Astrocyte of the spinal cord (primary cell): ENCODE measurements at regions not wholly inside any gene's neighbourhood (a gene's known extent, or its start where the extent isn't known, plus 50 kb on each side); places are given as distances from the start of the nearest gene placed in this dataset.

Experiments used
- DNase-seq: peaks from one replicate; pipeline ENCODE4 v3.0.0; 2011; ENCODE audit warnings: low read depth, low spot score
- H3K4me3 ChIP-seq: 2 replicates; pipeline ENCODE4 v1.5.1; 2011; ENCODE audit warnings: low read depth, mild to moderate bottlenecking, low read length, moderate library complexity
- CTCF ChIP-seq: IDR thresholded peaks from 2 replicates; pipeline ENCODE4 v1.5.1; 2012; ENCODE audit warnings: low read depth, mild to moderate bottlenecking, low read length, inconsistent platforms
- in situ Hi-C: cut with HindIII; loops from 2 replicates; pipeline ENCODE4 v1.10.0; 2017; ENCODE audit warnings: low sequenced_read_pairs

- in situ Hi-C loops, result no loop called here
- no peak for TF ChIP-seq CTCF
- no peak overlapping the region for H3K4me3 ChIP-seq
- no peak for DNase-seq
These were observed 167.0 kb downstream of the GATA3 start for GRCh38 chr10:8221451-8221850.

GRCh38 chr10:8224591-8224990, 170.1 kb downstream of the GATA3 start:
- no peak for TF ChIP-seq CTCF
- no peak for DNase-seq
- H3K4me3 ChIP-seq, result no peak overlapping the region
- in situ Hi-C loops, result no loop called here

GRCh38 chr10:8225187-8225586, 170.7 kb downstream of the GATA3 start:
- H3K4me3 ChIP-seq, result no peak overlapping the region
- TF ChIP-seq CTCF, result no peak
- no peak for DNase-seq
- in situ Hi-C loops, result no loop called here

GRCh38 chr10:8227246-8227645, 172.8 kb downstream of the GATA3 start:
- TF ChIP-seq CTCF, result no peak
- in situ Hi-C loops, result no loop called here
- no peak for DNase-seq
- no peak overlapping the region for H3K4me3 ChIP-seq

GRCh38 chr10:8229153-8229552, 174.7 kb downstream of the GATA3 start:
- DNase-seq, result no peak
- no peak for TF ChIP-seq CTCF
- no peak overlapping the region for H3K4me3 ChIP-seq
- in situ Hi-C loops, result no loop called here

- no peak overlapping the region for H3K4me3 ChIP-seq
- no peak for TF ChIP-seq CTCF
- no peak for DNase-seq
- in situ Hi-C loops, result no loop called here
These were observed 176.4 kb downstream of the GATA3 start for GRCh38 chr10:8230902-8231301.

- DNase-seq, result no peak
- H3K4me3 ChIP-seq, result no peak overlapping the region
- in situ Hi-C loops, result no loop called here
- no peak for TF ChIP-seq CTCF
These were observed 178.6 kb downstream of the GATA3 start for GRCh38 chr10:8233049-8233448.
